ENCODE measurements at regions not wholly inside any gene's neighbourhood (a gene's known extent, or its start where the extent isn't known, plus 50 kb on each side); places are given as distances from the start of the nearest gene placed in this dataset.

DNA sequence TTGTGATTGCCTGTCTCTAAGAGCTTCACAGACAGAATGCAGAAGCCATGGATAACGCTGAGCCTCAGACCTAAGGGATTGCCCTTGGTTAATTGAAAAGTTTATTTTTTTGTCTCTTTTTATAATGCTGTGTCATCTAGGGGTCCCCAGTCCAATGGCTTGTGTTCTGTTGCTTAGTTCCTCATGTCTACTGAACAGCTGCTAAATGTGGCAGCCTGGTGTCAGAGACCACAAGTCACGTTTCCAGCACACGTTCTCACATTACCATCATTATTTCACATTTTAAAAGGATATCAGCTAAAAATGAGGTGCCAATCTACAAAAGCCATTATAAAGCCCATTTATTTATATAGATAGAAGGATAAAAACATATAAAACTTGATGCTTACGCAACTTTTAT is 1362.0 kb downstream of the PCDH9 start:
- BruUV-seq (replicated peaks), result no TSS peak
- no peak overlapping the region for H3K56ac ChIP-seq (ENCODE audit: extremely low read depth, insufficient read depth, low read length)
- CTCF ChIA-PET, result no interaction called here
- H3K4me2 ChIP-seq (ENCODE audit: low read depth, low read length), result no peak overlapping the region
- no peaks in the 10 kb centered on the region for H3K9me1 ChIP-seq (ENCODE audit: insufficient read depth, low read length)
- no peak overlapping the region for H2AK9ac ChIP-seq (replicated peaks; ENCODE audit: low read depth, low read length, poor library complexity)
- H3K27me3 ChIP-seq (ENCODE audit: control insufficient read depth, insufficient read depth, low read length), result no peaks in the 10 kb centered on the region
- no peaks in the 10 kb centered on the region for H4K20me1 ChIP-seq (ENCODE audit: insufficient read depth, low read length)
- no peak overlapping the region for H2AFZ ChIP-seq (replicated peaks; ENCODE audit: low read length, poor library complexity)
- H3K18ac ChIP-seq (ENCODE audit: low read depth, low read length), result no peak overlapping the region
- in situ Hi-C loops (cut with MboI; ENCODE audit: low sequenced_read_pairs), result no loop called here
- H4K5ac ChIP-seq (ENCODE audit: low read depth, low read length), result no peak overlapping the region
- intact Hi-C loops (cut with micrococcal nuclease), result no loop called here
- H3K4me1 ChIP-seq (ENCODE audit: control insufficient read depth, insufficient read depth, low read length), result no peaks in the 10 kb centered on the region
- TF ChIP-seq RAD21 (IDR thresholded peaks at IDR 0.05; ENCODE audit: low read length), result no peak
- TF ChIP-seq, protein P1, sequence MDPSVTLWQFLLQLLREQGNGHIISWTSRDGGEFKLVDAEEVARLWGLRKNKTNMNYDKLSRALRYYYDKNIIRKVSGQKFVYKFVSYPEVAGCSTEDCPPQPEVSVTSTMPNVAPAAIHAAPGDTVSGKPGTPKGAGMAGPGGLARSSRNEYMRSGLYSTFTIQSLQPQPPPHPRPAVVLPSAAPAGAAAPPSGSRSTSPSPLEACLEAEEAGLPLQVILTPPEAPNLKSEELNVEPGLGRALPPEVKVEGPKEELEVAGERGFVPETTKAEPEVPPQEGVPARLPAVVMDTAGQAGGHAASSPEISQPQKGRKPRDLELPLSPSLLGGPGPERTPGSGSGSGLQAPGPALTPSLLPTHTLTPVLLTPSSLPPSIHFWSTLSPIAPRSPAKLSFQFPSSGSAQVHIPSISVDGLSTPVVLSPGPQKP (IDR thresholded peaks at IDR 0.05; ENCODE audit: borderline replicate concordance, low read depth, low read length), result no peak
- no peak for TF ChIP-seq USF2 (IDR thresholded peaks at IDR 0.05; ENCODE audit: low read depth, low read length)
- TF ChIP-seq BHLHE40 (IDR thresholded peaks at IDR 0.05; ENCODE audit: low read depth, low read length), result no peak
- TF ChIP-seq RCOR1 (IDR thresholded peaks at IDR 0.05; ENCODE audit: insufficient replicate concordance, low read length), result no peak
- TF ChIP-seq POLR2A (IDR thresholded peaks at IDR 0.05; ENCODE audit: low read depth, low read length), result no peak
- TF ChIP-seq FOS (IDR thresholded peaks at IDR 0.05; ENCODE audit: low read depth, low read length), result no peak
- no peak for TF ChIP-seq MXI1 (IDR thresholded peaks at IDR 0.05; ENCODE audit: borderline replicate concordance, low read depth, low read length)
- TF ChIP-seq MAFK (IDR thresholded peaks at IDR 0.05; ENCODE audit: low read depth, low read length), result no peak
- TF ChIP-seq NFE2L2 (IDR thresholded peaks at IDR 0.05; ENCODE audit: low read depth, low read length), result no peak
- TF ChIP-seq, protein P2, sequence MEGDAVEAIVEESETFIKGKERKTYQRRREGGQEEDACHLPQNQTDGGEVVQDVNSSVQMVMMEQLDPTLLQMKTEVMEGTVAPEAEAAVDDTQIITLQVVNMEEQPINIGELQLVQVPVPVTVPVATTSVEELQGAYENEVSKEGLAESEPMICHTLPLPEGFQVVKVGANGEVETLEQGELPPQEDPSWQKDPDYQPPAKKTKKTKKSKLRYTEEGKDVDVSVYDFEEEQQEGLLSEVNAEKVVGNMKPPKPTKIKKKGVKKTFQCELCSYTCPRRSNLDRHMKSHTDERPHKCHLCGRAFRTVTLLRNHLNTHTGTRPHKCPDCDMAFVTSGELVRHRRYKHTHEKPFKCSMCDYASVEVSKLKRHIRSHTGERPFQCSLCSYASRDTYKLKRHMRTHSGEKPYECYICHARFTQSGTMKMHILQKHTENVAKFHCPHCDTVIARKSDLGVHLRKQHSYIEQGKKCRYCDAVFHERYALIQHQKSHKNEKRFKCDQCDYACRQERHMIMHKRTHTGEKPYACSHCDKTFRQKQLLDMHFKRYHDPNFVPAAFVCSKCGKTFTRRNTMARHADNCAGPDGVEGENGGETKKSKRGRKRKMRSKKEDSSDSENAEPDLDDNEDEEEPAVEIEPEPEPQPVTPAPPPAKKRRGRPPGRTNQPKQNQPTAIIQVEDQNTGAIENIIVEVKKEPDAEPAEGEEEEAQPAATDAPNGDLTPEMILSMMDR (conservative IDR thresholded peaks at IDR 0.05; ENCODE audit: low read depth, low read length), result no peak
- no peak for TF ChIP-seq SMC3 (IDR thresholded peaks at IDR 0.05; ENCODE audit: low read depth, low read length)
- H3K4ac ChIP-seq (ENCODE audit: low read depth, low read length), result no peak overlapping the region
- H3K14ac ChIP-seq (replicated peaks; ENCODE audit: low read depth, low read length), result no peak overlapping the region
- no CpG with 5 or more reads among the region's 4 CpGs for WGBS, 2 experiments (ENCODE audit: extremely low coverage in 2 of 2, insufficient read length in 1 of 2)
- no peak overlapping the region for H3K4me3 ChIP-seq (ENCODE audit: insufficient read depth, low read depth, low read length)
- no peak for DNase-seq
- no peak for ATAC-seq (ENCODE audit: low read depth)
- H3K27ac ChIP-seq (ENCODE audit: insufficient read depth, low read length), result no peak overlapping the region
- H2BK15ac ChIP-seq (ENCODE audit: low read depth, low read length), result no peak overlapping the region
- H4K91ac ChIP-seq (ENCODE audit: insufficient read depth, low read depth, low read length), result no peak overlapping the region
- H4K8ac ChIP-seq (ENCODE audit: low read depth in 2 of 2, low read length in 2 of 2), result no peak overlapping the region
- POLR2A ChIA-PET (ENCODE audit: unreplicated experiment), result no interaction called here
- H3K9me3 ChIP-seq (ENCODE audit: control insufficient read depth, insufficient read depth, low read length), result no peaks in the 10 kb centered on the region
- H2BK120ac ChIP-seq (ENCODE audit: low read depth, low read length), result no peak overlapping the region
- H3K36me3 ChIP-seq (ENCODE audit: control insufficient read depth, insufficient read depth, low read length), result no peaks in the 10 kb centered on the region
- H3K9ac ChIP-seq (ENCODE audit: low read depth, low read length), result no peak overlapping the region
- H3K23ac ChIP-seq (ENCODE audit: low read depth, low read length), result no peak overlapping the region
- H3K79me1 ChIP-seq (ENCODE audit: low read depth in 1 of 2, low read length in 2 of 2), result no peaks in the 10 kb centered on the region
- no peak overlapping the region for H2BK20ac ChIP-seq (ENCODE audit: low read depth, low read length)
- H2AK5ac ChIP-seq (ENCODE audit: low read depth, low read length), result no peak overlapping the region
- no peak overlapping the region for H2BK5ac ChIP-seq (ENCODE audit: low read depth, low read length, poor library complexity, severe bottlenecking)
- dilution Hi-C loops (cut with HindIII; ENCODE audit: low sequenced_read_pairs, unreplicated experiment), result no loop called here
